DND-41 (cell line): ENCODE measurements at regions not wholly inside any gene's neighbourhood (a gene's known extent, or its start where the extent isn't known, plus 50 kb on each side); places are given as distances from the start of the nearest gene placed in this dataset.
"Not testable (repeated sequence)": the region's sequence is repeated elsewhere in the genome, so short reads cannot be mapped to it uniquely, and the experiment has no call there.

ENCODE experiments used
- ATAC-seq: fragments of 200-7000 bp; cut with Tn5 transposase; 3 replicates; pipeline ENCODE4 v1.9.1; 2021; ENCODE audit warnings: low read depth; ENCODE audit not compliant: insufficient read depth
- DNase-seq: peaks from one replicate; pipeline ENCODE4 v3.0.0-alpha.2; 2020
- H2AFZ ChIP-seq: 2 replicates; pipeline ENCODE4 v1.6.0; 2012; ENCODE audit warnings: low read depth, low read length
- H3K27ac ChIP-seq: 2 replicates; pipeline ENCODE4 v1.5.1; 2012; ENCODE audit warnings: low read length, inconsistent platforms
- H3K27me3 ChIP-seq: fragments of 200-600 bp; sonication (generic); 2 replicates; pipeline ENCODE4 v1.6.0; 2012; ENCODE audit warnings: low read length, mild to moderate bottlenecking, inconsistent platforms; ENCODE audit not compliant: insufficient read depth, poor library complexity
- H3K36me3 ChIP-seq: 2 replicates; pipeline ENCODE4 v1.5.1; 2012; ENCODE audit warnings: low read length, inconsistent platforms; ENCODE audit not compliant: insufficient read depth
- H3K4me1 ChIP-seq: 2 replicates; pipeline ENCODE4 v1.5.1; 2012; ENCODE audit warnings: mild to moderate bottlenecking, low read length; ENCODE audit not compliant: insufficient read depth
- H3K4me2 ChIP-seq: 2 replicates; pipeline ENCODE4 v1.6.0; 2012; ENCODE audit warnings: mild to moderate bottlenecking, moderate library complexity, low read length, inconsistent platforms; ENCODE audit not compliant: insufficient read depth
- H3K4me3 ChIP-seq, 2 experiments: fragments of 200-600 bp in 1 of 2; shearing (Covaris generic) in 1 of 2; 2 replicates each; pipeline ENCODE4 v1.5.1; 2012 to 2016; ENCODE audit warnings: inconsistent platforms in 2 of 2, low read length in 2 of 2, mild to moderate bottlenecking in 2 of 2, low read depth in 1 of 2, moderate library complexity in 1 of 2
- H3K79me2 ChIP-seq: 2 replicates; pipeline ENCODE4 v1.6.0; 2012; ENCODE audit warnings: low read length, inconsistent platforms; ENCODE audit not compliant: insufficient read depth
- H3K9ac ChIP-seq: 2 replicates; pipeline ENCODE4 v1.6.0; 2012; ENCODE audit warnings: low read depth, mild to moderate bottlenecking, inconsistent platforms, low read length, moderate library complexity
- H3K9me3 ChIP-seq: 2 replicates; pipeline ENCODE4 v1.5.1; 2012; ENCODE audit warnings: low read length, moderate library complexity, mild to moderate bottlenecking, inconsistent platforms; ENCODE audit not compliant: insufficient read depth, severe bottlenecking
- H4K20me1 ChIP-seq: 2 replicates; pipeline ENCODE4 v1.6.0; 2012; ENCODE audit warnings: low read length; ENCODE audit not compliant: insufficient read depth
- EZH2 ChIP-seq: IDR thresholded peaks from 3 replicates; pipeline ENCODE4 v1.6.1; 2012; ENCODE audit warnings: borderline replicate concordance, low read depth, mild to moderate bottlenecking, moderate library complexity, low read length, inconsistent platforms; ENCODE audit not compliant: severe bottlenecking
- TF ChIP-seq, protein P1 (sequence below): IDR thresholded peaks from 2 replicates; pipeline ENCODE4 v1.5.1; 2012; ENCODE audit warnings: borderline replicate concordance, low read length, moderate library complexity, mild to moderate bottlenecking; ENCODE audit not compliant: poor library complexity, severe bottlenecking; ENCODE audit errors: extremely low read depth

DNA sequence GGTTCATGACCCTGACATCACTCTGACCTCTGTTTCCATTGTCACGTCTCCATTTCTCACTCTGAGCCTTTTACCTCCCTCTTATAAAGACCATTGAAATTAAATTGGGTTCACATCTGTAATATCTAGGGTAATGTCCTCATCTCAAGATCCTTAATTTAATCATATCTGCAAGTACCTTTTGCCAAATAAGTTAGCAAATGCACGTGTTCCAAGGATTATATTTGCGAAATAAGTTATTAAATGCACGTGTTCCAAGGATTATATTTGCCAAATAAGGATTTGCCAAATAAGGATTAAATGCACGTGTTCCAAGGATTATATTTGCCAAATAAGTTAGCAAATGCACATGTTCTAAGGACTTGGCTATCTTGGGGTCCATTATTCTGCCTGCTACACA, 938.0 kb downstream of the NLGN4X start:
- no peaks in the 10 kb centered on the region for H3K4me1 ChIP-seq
- no peaks in the 10 kb centered on the region for H3K79me2 ChIP-seq
- H2AFZ ChIP-seq = no peak overlapping the region
- no peak overlapping the region for H3K9ac ChIP-seq
- DNase-seq (no peak), ATAC-seq (no peak)
- H3K4me3 ChIP-seq = no peak overlapping the region
- no peaks in the 10 kb centered on the region for H3K27me3 ChIP-seq
- H4K20me1 ChIP-seq = no peaks in the 10 kb centered on the region
- no peaks in the 10 kb centered on the region for H3K9me3 ChIP-seq
- TF ChIP-seq EZH2 = no peak
- TF ChIP-seq, protein P1, sequence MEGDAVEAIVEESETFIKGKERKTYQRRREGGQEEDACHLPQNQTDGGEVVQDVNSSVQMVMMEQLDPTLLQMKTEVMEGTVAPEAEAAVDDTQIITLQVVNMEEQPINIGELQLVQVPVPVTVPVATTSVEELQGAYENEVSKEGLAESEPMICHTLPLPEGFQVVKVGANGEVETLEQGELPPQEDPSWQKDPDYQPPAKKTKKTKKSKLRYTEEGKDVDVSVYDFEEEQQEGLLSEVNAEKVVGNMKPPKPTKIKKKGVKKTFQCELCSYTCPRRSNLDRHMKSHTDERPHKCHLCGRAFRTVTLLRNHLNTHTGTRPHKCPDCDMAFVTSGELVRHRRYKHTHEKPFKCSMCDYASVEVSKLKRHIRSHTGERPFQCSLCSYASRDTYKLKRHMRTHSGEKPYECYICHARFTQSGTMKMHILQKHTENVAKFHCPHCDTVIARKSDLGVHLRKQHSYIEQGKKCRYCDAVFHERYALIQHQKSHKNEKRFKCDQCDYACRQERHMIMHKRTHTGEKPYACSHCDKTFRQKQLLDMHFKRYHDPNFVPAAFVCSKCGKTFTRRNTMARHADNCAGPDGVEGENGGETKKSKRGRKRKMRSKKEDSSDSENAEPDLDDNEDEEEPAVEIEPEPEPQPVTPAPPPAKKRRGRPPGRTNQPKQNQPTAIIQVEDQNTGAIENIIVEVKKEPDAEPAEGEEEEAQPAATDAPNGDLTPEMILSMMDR = no peak
- no peak overlapping the region for H3K4me2 ChIP-seq
- no peaks in the 10 kb centered on the region for H3K36me3 ChIP-seq
- H3K27ac ChIP-seq = no peak overlapping the region

DNA sequence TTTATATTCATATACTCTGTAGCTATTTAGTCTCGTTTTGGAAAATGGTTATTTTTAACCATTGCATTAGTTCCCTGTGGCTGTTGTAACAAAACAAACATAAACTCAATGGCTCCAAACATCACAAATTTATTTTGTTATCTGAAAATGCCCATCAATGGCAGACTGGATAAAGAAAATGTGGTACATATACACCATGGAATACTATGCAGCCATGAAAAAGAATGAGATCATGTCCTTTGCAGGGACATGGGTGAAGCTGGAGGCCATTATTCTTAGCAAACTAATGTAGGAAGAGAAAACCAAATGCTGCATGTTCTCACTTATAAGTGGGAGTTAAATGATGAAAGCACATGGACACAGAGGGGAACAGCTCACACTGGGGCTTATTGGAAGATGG, 938.7 kb downstream of the NLGN4X start:
- not testable (repeated sequence) for H3K27ac ChIP-seq, H3K79me2 ChIP-seq, H3K9ac ChIP-seq, H2AFZ ChIP-seq, ATAC-seq, H3K27me3 ChIP-seq, H3K4me1 ChIP-seq, H3K4me3 ChIP-seq, H3K36me3 ChIP-seq, H3K4me2 ChIP-seq, H3K9me3 ChIP-seq, H4K20me1 ChIP-seq, DNase-seq

DNA sequence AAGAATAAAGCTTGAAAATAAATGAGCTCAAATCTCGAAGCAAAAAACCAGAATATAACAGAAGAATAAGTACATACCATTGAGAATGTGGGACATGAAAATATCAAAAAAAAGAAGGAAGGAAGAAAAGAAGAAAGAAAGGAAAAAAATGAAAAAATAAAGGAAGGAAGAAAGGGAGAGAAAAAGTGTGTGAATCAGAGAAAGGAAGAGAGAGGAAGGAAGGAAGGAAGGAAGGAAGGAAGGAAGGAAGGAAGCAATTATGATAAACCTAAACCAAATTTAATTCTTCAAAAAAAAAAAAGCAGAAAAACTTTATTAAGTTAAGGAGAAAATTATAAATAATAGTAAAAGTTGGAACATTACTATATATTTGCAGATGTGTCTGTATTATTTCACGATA, 949.8 kb downstream of the NLGN4X start:
- Histone ChIP-seq H3K27me3 (no peaks in the 10 kb centered on the region), H3K79me2 (no peaks in the 10 kb centered on the region), H3K27ac (no peak overlapping the region), H3K9ac (no peak overlapping the region), H3K4me3 (no peak overlapping the region), H3K36me3 (no peaks in the 10 kb centered on the region), H3K9me3 (no peaks in the 10 kb centered on the region), H4K20me1 (no peaks in the 10 kb centered on the region), H3K4me2 (no peak overlapping the region), H2AFZ (no peak overlapping the region), H3K4me1 (no peaks in the 10 kb centered on the region)
- DNase-seq (no peak), ATAC-seq (no peak)
- TF ChIP-seq EZH2 = no peak

DNA sequence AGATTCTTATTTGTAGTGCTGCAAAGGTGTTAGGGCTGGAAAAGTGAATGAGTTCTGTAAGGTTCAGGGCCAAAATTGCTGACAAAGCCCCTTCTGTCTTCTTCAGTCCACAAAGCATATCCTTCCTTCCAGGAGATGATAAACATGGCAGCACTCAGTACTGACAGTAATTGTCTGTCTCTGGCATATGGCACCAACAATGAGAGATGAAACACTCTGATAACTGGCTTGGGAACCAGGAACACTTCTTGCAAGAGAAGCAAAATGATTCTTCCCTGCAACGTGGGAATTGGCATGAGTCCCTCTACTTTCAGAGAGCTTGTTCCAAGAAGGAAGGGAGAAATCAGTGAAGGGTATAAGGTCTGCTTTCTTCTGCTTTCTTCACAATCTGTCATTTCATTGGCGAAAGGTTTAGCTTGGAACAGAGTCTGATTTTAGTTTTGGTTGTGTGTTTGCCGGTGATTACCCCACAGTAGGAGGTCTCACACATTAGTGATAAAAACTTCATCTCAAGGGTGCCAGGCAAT, 963.3 kb downstream of the NLGN4X start:
- Histone ChIP-seq H3K9me3 (no peaks in the 10 kb centered on the region), H3K4me1 (no peaks in the 10 kb centered on the region), H4K20me1 (no peaks in the 10 kb centered on the region), H3K27ac (no peak overlapping the region), H3K36me3 (no peaks in the 10 kb centered on the region), H3K4me3 (no peak overlapping the region), H3K9ac (no peak overlapping the region), H2AFZ (no peak overlapping the region), H3K27me3 (no peaks in the 10 kb centered on the region), H3K79me2 (no peaks in the 10 kb centered on the region), H3K4me2 (no peak overlapping the region)
- ATAC-seq (no peak), DNase-seq (no peak)
- no peak for TF ChIP-seq EZH2
- TF ChIP-seq, protein P1 = no peak
